H9 (cell line): ENCODE measurements at regions not wholly inside any gene's neighbourhood (a gene's known extent, or its start where the extent isn't known, plus 50 kb on each side); places are given as distances from the start of the nearest gene placed in this dataset.

Source experiments
- DNase-seq: peaks from one replicate; pipeline ENCODE4 v3.0.0-alpha.2; 2017
- H2AFZ ChIP-seq: one replicate; pipeline ENCODE4 v1.6.1; 2013; ENCODE audit warnings: mild to moderate bottlenecking, low read length, control low read depth, moderate library complexity
- H2AK5ac ChIP-seq: 2 replicates; pipeline ENCODE4 v1.6.1; 2013; ENCODE audit warnings: low read length, control low read depth, mixed read lengths; ENCODE audit not compliant: insufficient read length
- H2BK120ac ChIP-seq: one replicate; pipeline ENCODE4 v1.6.1; 2013; ENCODE audit warnings: low read depth, mild to moderate bottlenecking, low read length, control low read depth, inconsistent platforms; ENCODE audit not compliant: poor library complexity, severe bottlenecking
- H2BK12ac ChIP-seq: 2 replicates; pipeline ENCODE4 v1.6.1; 2013; ENCODE audit warnings: low read length, control low read depth, mixed read lengths, low read depth; ENCODE audit not compliant: insufficient read length
- H2BK15ac ChIP-seq: 2 replicates; pipeline ENCODE4 v1.6.1; 2013; ENCODE audit warnings: low read depth, low read length, control low read depth
- H2BK20ac ChIP-seq: one replicate; pipeline ENCODE4 v1.6.1; 2013; ENCODE audit warnings: low read depth, mild to moderate bottlenecking, low read length, control low read depth, inconsistent platforms; ENCODE audit not compliant: poor library complexity, severe bottlenecking
- H2BK5ac ChIP-seq: 2 replicates; pipeline ENCODE4 v1.6.1; 2013; ENCODE audit warnings: low read length, control low read depth, mixed read lengths; ENCODE audit not compliant: insufficient read length
- H3K14ac ChIP-seq: 2 replicates; pipeline ENCODE4 v1.6.1; 2013; ENCODE audit warnings: low read length, control low read depth; ENCODE audit not compliant: insufficient read depth
- H3K18ac ChIP-seq: 2 replicates; pipeline ENCODE4 v1.6.1; 2013; ENCODE audit warnings: low read depth, mild to moderate bottlenecking, mixed read lengths, low read length, control low read depth; ENCODE audit not compliant: insufficient read length
- H3K23ac ChIP-seq: 2 replicates; pipeline ENCODE4 v1.6.1; 2013; ENCODE audit warnings: low read length, control low read depth, mixed read lengths, low read depth; ENCODE audit not compliant: insufficient read length
- H3K23me2 ChIP-seq: 2 replicates; pipeline ENCODE4 v1.6.1; 2013; ENCODE audit warnings: low read depth, mild to moderate bottlenecking, mixed read lengths, low read length, control low read depth; ENCODE audit not compliant: insufficient read length, poor library complexity, severe bottlenecking
- H3K27ac ChIP-seq: 2 replicates; pipeline ENCODE4 v1.5.1; 2013; ENCODE audit warnings: low read length, control low read depth, mixed read lengths, low read depth; ENCODE audit not compliant: insufficient read length
- H3K27me3 ChIP-seq: 2 replicates; pipeline ENCODE4 v1.6.1; 2013; ENCODE audit warnings: low read length, control low read depth, inconsistent platforms; ENCODE audit not compliant: insufficient read depth
- H3K4ac ChIP-seq: 2 replicates; pipeline ENCODE4 v1.6.1; 2013; ENCODE audit warnings: low read depth, mild to moderate bottlenecking, control low read depth, inconsistent platforms, low read length, moderate library complexity
- H3K4me1 ChIP-seq: 2 replicates; pipeline ENCODE4 v1.6.1; 2013; ENCODE audit warnings: low read length, control low read depth, inconsistent platforms; ENCODE audit not compliant: insufficient read depth
- H3K4me2 ChIP-seq: 2 replicates; pipeline ENCODE4 v1.6.1; 2013; ENCODE audit warnings: low read length, control low read depth, mixed read lengths; ENCODE audit not compliant: insufficient read length, insufficient read depth
- H3K56ac ChIP-seq: 2 replicates; pipeline ENCODE4 v1.6.1; 2013; ENCODE audit warnings: low read depth, mild to moderate bottlenecking, mixed read lengths, low read length, control low read depth; ENCODE audit not compliant: insufficient read length
- H3K79me1 ChIP-seq: 2 replicates; pipeline ENCODE4 v1.6.1; 2013; ENCODE audit warnings: low read depth, mild to moderate bottlenecking, moderate library complexity, low read length, control low read depth, inconsistent platforms; ENCODE audit not compliant: insufficient read depth, poor library complexity, severe bottlenecking
- H3K79me2 ChIP-seq: 2 replicates; pipeline ENCODE4 v1.6.1; 2013; ENCODE audit warnings: low read length, control low read depth, inconsistent platforms; ENCODE audit not compliant: insufficient read depth
- H3K9ac ChIP-seq: 2 replicates; pipeline ENCODE4 v1.6.1; 2013; ENCODE audit warnings: low read length, control low read depth, mixed read lengths; ENCODE audit not compliant: insufficient read length; ENCODE audit errors: extremely low read depth
- H3K9me3 ChIP-seq: one replicate; pipeline ENCODE4 v1.6.1; 2013; ENCODE audit warnings: low read depth, low read length, inconsistent platforms; ENCODE audit not compliant: control insufficient read depth
- H3T11ph ChIP-seq: one replicate; pipeline ENCODE4 v1.6.1; 2013; ENCODE audit warnings: mild to moderate bottlenecking, low read length, control low read depth, inconsistent platforms
- H4K20me1 ChIP-seq: one replicate; pipeline ENCODE4 v1.6.1; 2013; ENCODE audit not compliant: control insufficient read depth, insufficient read length, insufficient read depth
- H4K5ac ChIP-seq: 2 replicates; pipeline ENCODE4 v1.6.1; 2013; ENCODE audit warnings: low read depth, mild to moderate bottlenecking, mixed read lengths, low read length, control low read depth; ENCODE audit not compliant: insufficient read length
- H4K8ac ChIP-seq: replicated peaks from 2 replicates; pipeline ENCODE4 v1.6.1; 2013; ENCODE audit warnings: low read length, control low read depth, mixed read lengths, low read depth; ENCODE audit not compliant: insufficient read length
- H4K91ac ChIP-seq: 2 replicates; pipeline ENCODE4 v1.6.1; 2013; ENCODE audit warnings: low read depth, mild to moderate bottlenecking, moderate library complexity, mixed read lengths, low read length, control low read depth; ENCODE audit not compliant: insufficient read length
- H3K27ac Mint-ChIP-seq, 3 experiments: 2 replicates in 2 of 3; 3 replicates in 1 of 3; pipeline ENCODE4 v1.8.0; 2020 to 2021; ENCODE audit warnings: mixed read lengths in 3 of 3, mild to moderate bottlenecking in 1 of 3, moderate library complexity in 1 of 3
- H3K27me3 Mint-ChIP-seq: 2 replicates; pipeline ENCODE4 v1.8.0; 2021; ENCODE audit warnings: low read depth, mild to moderate bottlenecking, moderate library complexity, mixed read lengths
- H3K36me3 Mint-ChIP-seq, 3 experiments: 2 replicates in 2 of 3; 3 replicates in 1 of 3; pipeline ENCODE4 v1.8.0; 2020 to 2021; ENCODE audit warnings: low read depth in 3 of 3, mixed read lengths in 3 of 3; ENCODE audit not compliant: insufficient read depth in 1 of 3
- H3K4me1 Mint-ChIP-seq, 2 experiments: 2 replicates each; pipeline ENCODE4 v1.8.0; 2020; ENCODE audit warnings: mixed read lengths in 2 of 2
- H3K4me3 Mint-ChIP-seq, 2 experiments: 2 replicates in 1 of 2; 3 replicates in 1 of 2; pipeline ENCODE4 v1.8.0; 2020 to 2021; ENCODE audit warnings: mild to moderate bottlenecking in 2 of 2, mixed read lengths in 2 of 2, moderate library complexity in 1 of 2
- H3K9me3 Mint-ChIP-seq, 2 experiments: 2 replicates in 1 of 2; 3 replicates in 1 of 2; pipeline ENCODE4 v1.8.0; 2020; ENCODE audit warnings: mild to moderate bottlenecking in 2 of 2, mixed read lengths in 2 of 2, moderate library complexity in 1 of 2
- CTCF ChIP-seq: fragments of 200-600 bp; sonication (generic); conservative IDR thresholded peaks from 3 replicates; pipeline ENCODE4 v1.8.0; 2021; ENCODE audit warnings: antibody characterized with exemption, mild to moderate bottlenecking
- WGBS: extraction: QIAGEN DNeasy Blood & Tissue Kit; methylation state at CpG from one replicate; pipeline ENCODE4 v1.1.7; 2013; ENCODE audit warnings: missing lambda C conversion rate, low lambda C conversion rate, mixed read lengths; ENCODE audit not compliant: insufficient read length; ENCODE audit errors: extremely low coverage; 5-methylcytosine and 5-hydroxymethylcytosine counted together

GRCh38 chr6:167512696-167513375 lies 187.9 kb downstream of the TTLL2 start:
- WGBS = no CpG with 5 or more reads among the region's 11 CpGs
- no peak overlapping the region for H2BK5ac ChIP-seq
- no peaks in the 10 kb centered on the region for H3K23me2 ChIP-seq
- no peak overlapping the region for H3T11ph ChIP-seq
- H3K4me3 Mint-ChIP-seq = no peak overlapping the region
- no peak overlapping the region for H4K91ac ChIP-seq
- no peak overlapping the region for H2AFZ ChIP-seq
- no peaks in the 10 kb centered on the region for H3K79me1 ChIP-seq
- no peak overlapping the region for H3K14ac ChIP-seq
- H3K23ac ChIP-seq = no peak overlapping the region
- no peak overlapping the region for H3K18ac ChIP-seq
- H3K56ac ChIP-seq = no peak overlapping the region
- no peak overlapping the region for H3K4ac ChIP-seq
- no peak overlapping the region for H3K4me2 ChIP-seq
- H3K36me3 Mint-ChIP-seq = no peaks in the 10 kb centered on the region
- DNase-seq = no peak
- no peak overlapping the region for H2AK5ac ChIP-seq
- H2BK12ac ChIP-seq = no peak overlapping the region
- H3K27me3 Mint-ChIP-seq = peaks cover 15% of the 10 kb centered on the region
- peaks cover 12 to 20% of the 10 kb centered on the region in 2 experiments for H3K4me1 Mint-ChIP-seq
- no peaks in the 10 kb centered on the region for H3K9me3 ChIP-seq
- H3K9me3 Mint-ChIP-seq = no peaks in the 10 kb centered on the region; a peak in 2 of 5 replicates
- H3K4me1 ChIP-seq = no peaks in the 10 kb centered on the region
- H4K5ac ChIP-seq = no peak overlapping the region
- TF ChIP-seq CTCF = no peak
- H3K27me3 ChIP-seq = no peaks in the 10 kb centered on the region
- no peak overlapping the region for H2BK20ac ChIP-seq
- H2BK120ac ChIP-seq = no peak overlapping the region
- H4K8ac ChIP-seq = no peak overlapping the region
- no peaks in the 10 kb centered on the region for H3K79me2 ChIP-seq
- H2BK15ac ChIP-seq = no peak overlapping the region
- no peak overlapping the region for H3K9ac ChIP-seq
- no peaks in the 10 kb centered on the region for H4K20me1 ChIP-seq
- H3K27ac ChIP-seq = no peak overlapping the region
- no peak overlapping the region for H3K27ac Mint-ChIP-seq
